GM21619 (cell line): ENCODE measurements at regions not wholly inside any gene's neighbourhood (a gene's known extent, or its start where the extent isn't known, plus 50 kb on each side); places are given as distances from the start of the nearest gene placed in this dataset.
"Not testable (repeated sequence)": the region's sequence is repeated elsewhere in the genome, so short reads cannot be mapped to it uniquely, and the experiment has no call there.

Experiments
- ATAC-seq: cut with Tn5 transposase; IDR thresholded peaks from one replicate; pipeline ENCODE4 v1.9.1; 2021; ENCODE audit not compliant: unreplicated experiment

DNA sequence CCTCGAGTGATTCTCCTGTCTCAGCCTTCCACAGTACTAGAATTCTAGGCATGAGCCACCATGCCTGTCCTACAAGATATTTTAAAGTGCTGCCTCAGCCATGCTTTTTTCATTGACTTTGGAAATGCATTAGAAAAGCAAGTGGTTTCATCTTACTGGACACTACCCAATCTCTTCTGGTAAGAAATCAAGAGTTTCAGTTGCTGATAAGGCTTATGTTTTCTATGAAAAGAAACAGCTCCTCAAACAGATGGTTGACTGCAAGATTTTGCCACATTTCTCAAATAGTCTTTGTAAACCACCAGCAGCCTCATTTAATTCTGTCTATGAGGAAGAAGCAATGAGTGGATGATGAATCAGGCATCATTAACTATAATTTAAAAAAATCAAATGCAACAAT, 264.5 kb upstream of the LRP1B start:
- no peak for ATAC-seq

- no peak for ATAC-seq
Measured at GRCh38 chr2:142380372-142380771, 249.6 kb upstream of the LRP1B start.

DNA sequence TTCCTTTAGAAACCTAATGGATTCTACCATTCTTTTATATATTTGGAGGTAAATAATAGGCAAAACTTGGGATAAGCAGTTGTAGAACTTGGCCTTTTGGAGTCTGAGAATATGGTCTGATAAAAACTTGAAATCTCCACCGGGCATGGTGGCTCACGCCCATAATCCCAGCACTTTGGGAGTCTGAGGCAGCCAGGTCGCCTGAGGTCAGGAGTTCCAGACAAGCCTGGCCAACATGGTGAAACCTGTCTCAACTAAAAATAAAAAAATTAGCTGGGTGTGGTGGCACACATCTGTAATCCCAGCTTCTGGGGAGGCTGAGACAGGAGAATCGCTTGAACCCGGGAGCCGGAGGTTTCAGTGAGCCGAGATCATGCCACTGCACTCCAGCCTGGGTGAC, 231.3 kb upstream of the LRP1B start:
- ATAC-seq = not testable (repeated sequence)

DNA sequence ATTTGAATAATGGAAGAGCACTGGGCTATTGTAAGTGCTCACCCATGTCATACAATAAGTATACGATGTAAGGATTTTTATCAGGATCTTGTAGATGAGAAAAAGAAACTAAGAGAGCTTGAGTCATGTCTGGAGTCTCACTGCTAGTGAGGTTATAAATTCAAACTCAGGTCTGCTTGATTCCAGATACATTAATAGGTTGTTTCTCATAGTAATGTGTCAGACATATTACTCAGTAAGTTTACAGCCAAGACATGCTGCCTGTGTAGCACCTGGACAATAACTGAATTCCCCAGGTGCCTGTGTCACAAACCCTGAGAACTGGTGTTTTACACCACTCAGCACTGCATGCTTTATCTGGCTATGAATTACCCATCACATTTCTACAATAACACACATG, 216.9 kb upstream of the LRP1B start:
- ATAC-seq = no peak

GRCh38 chr2:142339261-142339660, 208.4 kb upstream of the LRP1B start:
- no peak for ATAC-seq

GRCh38 chr2:142332196-142332595, 201.4 kb upstream of the LRP1B start:
- no peak for ATAC-seq

DNA sequence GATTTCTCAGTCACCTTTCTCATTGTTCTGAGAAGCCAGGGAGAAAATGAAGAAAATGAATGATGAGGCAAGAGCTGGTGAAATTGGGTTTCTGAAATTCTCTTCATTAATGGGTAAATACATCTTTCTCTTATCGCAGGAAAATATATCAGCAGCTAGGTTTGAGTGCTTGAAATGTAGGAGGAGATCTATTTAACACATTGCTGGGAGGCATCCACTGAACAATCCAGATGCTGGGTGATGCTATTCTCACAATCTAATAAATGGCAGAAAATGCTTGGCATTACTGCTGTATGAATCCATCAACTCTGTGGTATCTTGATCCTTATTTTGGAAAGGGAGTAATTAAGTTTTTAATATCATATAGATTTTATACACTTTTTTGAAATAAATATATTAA, 199.6 kb upstream of the LRP1B start:
- ATAC-seq = no peak

DNA sequence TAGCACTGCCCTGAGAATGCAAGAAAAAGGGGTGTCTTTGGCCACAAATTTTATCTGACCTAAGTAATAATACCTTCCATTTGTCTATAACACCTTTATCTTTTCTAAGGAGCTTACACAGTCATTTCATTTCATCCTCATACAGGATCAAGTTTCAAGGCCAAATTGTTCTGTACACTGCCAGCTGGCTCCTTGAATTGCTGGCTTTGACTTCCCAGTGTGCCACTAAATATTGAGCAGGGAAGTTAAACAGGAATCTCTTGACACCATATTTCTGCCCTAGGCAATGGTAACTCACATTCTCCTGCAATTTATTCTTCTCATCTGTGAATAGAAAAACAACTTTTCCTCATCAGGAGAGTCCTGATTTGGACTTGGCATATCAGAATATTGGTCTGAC, 195.1 kb upstream of the LRP1B start:
- no peak for ATAC-seq

DNA sequence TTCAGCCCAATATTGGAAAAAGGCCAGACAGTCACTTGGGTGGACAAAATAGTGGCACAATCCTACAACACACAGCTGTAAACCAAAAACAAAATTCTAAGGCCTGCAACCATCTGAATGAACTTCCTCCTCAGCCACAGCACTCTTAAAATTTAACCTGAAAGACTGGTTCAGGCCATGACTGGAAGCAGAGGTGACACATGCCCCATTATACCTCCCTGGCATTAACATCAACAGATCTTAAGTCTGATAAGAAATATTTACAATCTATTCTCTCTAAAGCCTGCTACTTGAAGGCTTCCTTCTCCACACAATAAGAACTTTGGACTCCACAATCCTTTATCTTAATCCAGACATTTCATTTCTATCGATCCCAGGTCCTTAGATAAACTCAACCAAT, 192.4 kb upstream of the LRP1B start:
- ATAC-seq = no peak

DNA sequence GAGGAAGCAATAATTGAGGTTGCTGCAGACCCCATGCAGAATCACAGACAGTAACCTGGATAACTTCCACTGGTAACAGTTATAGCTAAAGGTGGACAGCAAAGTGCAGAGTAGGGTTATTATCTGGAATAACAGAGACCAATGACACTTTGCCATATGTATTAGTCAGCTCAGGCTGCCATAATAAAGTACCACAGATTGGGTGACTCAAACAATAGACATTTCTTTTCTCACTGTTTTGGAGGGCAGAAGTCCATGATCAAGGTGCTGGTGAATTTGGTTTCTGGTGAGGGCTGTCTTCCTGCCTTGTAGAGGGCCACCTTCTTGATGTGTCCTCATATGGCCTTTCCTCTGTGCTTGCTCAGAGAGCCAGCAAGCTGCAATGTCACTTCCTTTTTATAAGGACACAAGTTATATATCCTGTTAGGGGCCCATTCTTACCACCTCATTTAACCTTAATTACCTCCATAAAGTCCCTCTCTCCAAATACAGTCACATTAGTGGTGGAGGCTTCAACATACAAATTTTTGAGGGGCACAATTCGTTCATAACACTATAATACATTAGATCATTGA, 191.0 kb upstream of the LRP1B start:
- ATAC-seq = no peak

- no peak for ATAC-seq
Measured at GRCh38 chr2:142320067-142320466, 189.3 kb upstream of the LRP1B start.

- no peak for ATAC-seq
Measured at GRCh38 chr2:142316049-142316448, 185.2 kb upstream of the LRP1B start.

DNA sequence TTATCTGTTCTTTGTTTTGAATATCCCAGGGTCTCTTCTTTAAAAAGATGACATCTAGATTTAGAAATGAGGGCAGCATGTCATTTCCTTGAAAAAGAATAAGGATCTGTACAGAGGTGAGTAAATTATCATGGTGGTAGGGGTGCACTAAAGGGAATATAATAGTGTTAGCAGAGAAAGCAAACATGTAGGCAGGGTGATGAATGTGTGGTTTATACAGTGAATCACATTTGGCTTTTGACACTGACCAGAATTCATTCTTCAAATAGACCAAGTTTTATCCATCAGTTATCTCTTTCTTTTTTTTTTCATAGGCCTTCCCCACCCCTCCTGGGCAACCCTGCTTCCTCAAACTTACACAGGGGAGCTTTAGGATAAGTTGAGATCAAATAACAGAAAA, 184.5 kb upstream of the LRP1B start:
- ATAC-seq = no peak

GRCh38 chr2:142314164-142314563, 183.3 kb upstream of the LRP1B start:
- no peak for ATAC-seq

- no peak for ATAC-seq
Measured at GRCh38 chr2:142310530-142310929, 179.7 kb upstream of the LRP1B start.

DNA sequence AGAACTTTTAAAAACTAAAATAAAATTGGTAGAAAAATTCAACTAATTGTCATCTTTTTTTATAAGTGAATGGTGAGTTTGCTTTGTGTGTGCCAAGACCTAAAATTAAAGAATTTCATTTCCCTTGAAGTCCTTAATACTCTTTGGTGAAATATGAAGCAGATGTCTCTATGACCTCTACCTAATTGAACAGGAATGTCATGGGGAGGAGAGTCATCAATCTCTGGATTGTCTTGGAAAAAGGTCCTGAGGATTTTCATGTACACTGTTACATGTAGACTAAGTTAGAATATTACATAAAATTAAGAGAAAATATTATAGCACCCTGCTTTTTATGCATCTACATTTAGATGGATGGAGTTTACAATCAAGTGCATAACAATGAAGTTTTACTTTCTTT, 177.9 kb upstream of the LRP1B start:
- ATAC-seq = no peak

DNA sequence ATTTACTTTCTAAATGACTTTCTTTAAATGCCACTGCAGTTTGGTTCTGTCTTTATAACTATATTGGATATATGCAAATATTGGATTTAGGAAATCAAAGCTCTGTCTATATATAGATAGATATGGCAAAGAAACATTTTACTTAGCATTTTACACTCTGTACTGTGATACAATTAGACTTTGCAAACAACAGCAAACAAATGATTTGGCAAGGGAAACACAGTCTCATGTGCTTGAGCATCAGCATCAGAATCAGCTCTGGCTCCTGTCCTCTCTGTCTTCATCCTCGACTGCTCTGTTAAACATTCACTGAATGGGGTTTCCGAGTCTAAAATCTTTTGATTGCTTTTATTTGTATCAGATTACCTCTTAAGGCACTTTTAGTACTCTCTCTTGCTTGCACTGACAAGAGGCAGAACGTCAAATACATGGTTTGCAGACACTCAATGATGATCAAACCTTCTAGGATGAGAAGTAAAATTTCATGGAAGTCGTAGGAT, 176.8 kb upstream of the LRP1B start:
- no peak for ATAC-seq

GRCh38 chr2:142307086-142307485, 176.3 kb upstream of the LRP1B start:
- ATAC-seq = no peak

DNA sequence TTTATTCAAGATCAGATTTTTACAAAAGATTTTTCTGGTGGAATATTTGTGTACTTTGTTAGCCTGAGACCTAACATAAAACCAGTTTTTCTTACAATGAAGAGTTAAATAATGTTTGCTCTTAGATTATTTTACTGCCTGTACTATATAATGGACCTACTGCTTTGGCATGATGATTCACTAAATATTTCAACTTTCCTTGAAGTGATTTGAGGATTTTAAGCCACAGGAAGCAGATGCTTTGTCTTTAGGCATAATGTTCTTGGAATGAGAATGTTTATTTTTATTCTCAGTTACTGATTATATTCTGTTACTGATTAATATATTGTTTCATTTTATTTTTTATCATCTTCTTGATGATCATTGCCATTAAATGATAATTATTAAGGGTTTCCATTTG, 175.3 kb upstream of the LRP1B start:
- no peak for ATAC-seq

DNA sequence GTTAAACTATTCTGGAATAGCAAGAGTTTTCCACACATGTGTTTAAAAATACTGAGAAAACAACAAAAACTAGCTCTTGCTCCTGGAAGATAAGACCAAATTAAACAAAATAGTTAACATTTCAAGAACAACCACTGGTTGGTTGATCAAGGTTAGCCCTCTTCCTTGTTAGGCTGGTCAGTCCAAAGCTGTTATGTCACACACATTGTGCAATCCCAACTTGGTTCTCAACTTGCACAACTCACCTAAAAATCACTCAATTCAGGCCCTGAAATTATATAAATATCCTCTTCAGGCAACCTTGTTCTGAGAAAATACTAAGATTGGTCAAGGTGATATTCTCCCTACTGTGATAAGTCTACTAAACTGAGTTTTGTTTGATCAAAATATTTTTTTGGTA, 169.7 kb upstream of the LRP1B start:
- ATAC-seq = no peak

DNA sequence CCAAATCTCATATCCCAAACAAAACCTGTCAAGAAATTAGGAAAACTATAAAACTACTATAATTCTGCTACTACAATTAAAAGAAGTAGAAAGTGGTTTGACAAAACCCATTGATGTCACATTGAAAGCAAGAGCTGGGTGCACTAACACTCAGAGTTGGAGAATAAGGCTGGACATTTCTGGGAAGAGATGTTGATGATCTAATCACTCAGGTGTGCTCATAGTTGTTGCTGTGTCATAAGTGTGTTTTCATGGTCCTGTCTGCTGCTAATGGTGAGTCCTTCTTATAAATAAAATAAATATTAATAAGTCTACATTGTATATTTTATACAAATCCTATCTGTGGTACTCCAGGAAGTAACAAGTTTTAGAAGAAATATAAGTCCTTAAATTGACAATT, 168.2 kb upstream of the LRP1B start:
- no peak for ATAC-seq

- no peak for ATAC-seq
Measured at GRCh38 chr2:142294225-142294624, 163.4 kb upstream of the LRP1B start.

DNA sequence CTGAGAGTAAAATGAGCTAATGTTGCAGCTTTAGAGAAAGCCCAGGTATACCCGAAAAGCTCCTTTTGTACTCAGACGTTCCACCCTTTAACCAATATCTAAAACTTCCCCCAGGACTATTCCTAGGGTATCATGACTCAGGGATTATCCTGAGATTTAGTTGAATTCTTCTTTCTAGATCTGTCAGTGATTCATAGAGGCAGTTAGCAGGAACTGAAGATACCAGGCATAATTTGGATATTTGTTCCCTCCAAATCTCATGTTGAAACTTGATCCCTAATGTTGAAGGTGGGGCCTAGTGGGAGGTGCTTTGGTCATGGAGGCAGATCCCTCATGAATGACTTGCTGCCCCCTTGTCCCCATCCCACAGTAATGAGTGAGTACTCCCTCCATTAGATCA, 161.2 kb upstream of the LRP1B start:
- ATAC-seq = no peak

DNA sequence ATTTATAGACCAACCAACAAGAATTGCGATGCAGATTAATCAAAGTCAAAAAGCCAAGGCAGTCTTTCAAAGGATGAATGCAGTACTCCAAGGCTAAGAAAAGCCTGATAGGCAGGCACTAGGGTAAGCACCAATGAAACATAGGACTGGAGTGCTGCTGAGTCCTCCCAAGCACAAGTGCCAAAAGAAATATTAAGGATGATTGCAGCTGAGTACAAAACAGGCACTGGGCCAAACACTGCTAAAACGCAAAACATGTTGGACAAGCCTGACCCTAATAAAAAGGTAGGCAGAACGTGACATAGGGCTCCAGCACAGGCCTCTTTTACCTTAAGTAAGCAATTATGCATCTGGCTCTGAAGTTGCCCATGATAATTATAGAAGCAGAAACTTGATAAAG, 160.1 kb upstream of the LRP1B start:
- no peak for ATAC-seq
